ENCODE measurements at regions not wholly inside any gene's neighbourhood (a gene's known extent, or its start where the extent isn't known, plus 50 kb on each side); places are given as distances from the start of the nearest gene placed in this dataset.
A peak's percentile ranks its signal among the peaks of the same experiment; 100 is the strongest.

- peaks cover 9% of the 10 kb centered on the region for H3K9me3 Mint-ChIP-seq
- H3K27me3 Mint-ChIP-seq (ENCODE audit: insufficient read depth, low read depth) = peaks cover 6% of the 10 kb centered on the region
- H3K4me3 Mint-ChIP-seq = no peak overlapping the region
Observed at GRCh38 chr15:29383367-29383766, 113.7 kb upstream of the NSMCE3 start.

GRCh38 chr15:29382862-29383261 is 113.2 kb upstream of the NSMCE3 start:
- no peaks in the 10 kb centered on the region for H4K20me1 ChIP-seq (ENCODE audit: low read depth)
- no peaks in the 10 kb centered on the region for H3K9me3 ChIP-seq (ENCODE audit: low read depth)
- H2AFZ ChIP-seq (replicated peaks) = no peak overlapping the region
- H3F3A ChIP-seq (ENCODE audit: low read depth) = no peaks in the 10 kb centered on the region
- H3K27ac ChIP-seq = no peak overlapping the region
- no peaks in the 10 kb centered on the region for H3K36me3 Mint-ChIP-seq
- H3K4me2 ChIP-seq = no peak overlapping the region
- peaks cover 16% of the 10 kb centered on the region for H3K4me1 ChIP-seq
- no peak overlapping the region for H3K27ac Mint-ChIP-seq
- H3K4me1 Mint-ChIP-seq = peaks cover 42% of the 10 kb centered on the region
- no peak overlapping the region for H3K4me3 ChIP-seq
- no peaks in the 10 kb centered on the region for H3K79me2 ChIP-seq (ENCODE audit: low read depth)
- peaks cover 6% of the 10 kb centered on the region for H3K27me3 Mint-ChIP-seq (ENCODE audit: insufficient read depth, low read depth)
- TF ChIP-seq CTCF (IDR thresholded peaks at IDR 0.05) = no peak
- TF ChIP-seq EZH2 (IDR thresholded peaks at IDR 0.05) = no peak
- no peak for TF ChIP-seq EZH2phosphoT487 (IDR thresholded peaks at IDR 0.05)
- no peak overlapping the region for H3K4me3 Mint-ChIP-seq
- no peaks in the 10 kb centered on the region for H3K36me3 ChIP-seq
- no peak overlapping the region for H3K9ac ChIP-seq
- no peaks in the 10 kb centered on the region for H3K27me3 ChIP-seq
- H3K9me3 Mint-ChIP-seq = peaks cover 6% of the 10 kb centered on the region
- no peak for DNase-seq (ENCODE audit: low spot score)

More at GRCh38 chr15:29383367-29383766, 113.7 kb upstream of the NSMCE3 start:
- Histone ChIP-seq H3K27ac (no peak overlapping the region), H3K36me3 (no peaks in the 10 kb centered on the region), H3K4me2 (no peak overlapping the region), H3K9me3 (ENCODE audit: low read depth) (no peaks in the 10 kb centered on the region), H3K79me2 (ENCODE audit: low read depth) (no peaks in the 10 kb centered on the region), H3K4me3 (no peak overlapping the region), H2AFZ (replicated peaks) (no peak overlapping the region), H3F3A (ENCODE audit: low read depth) (no peaks in the 10 kb centered on the region), H3K9ac (no peak overlapping the region), H3K4me1 (peaks cover 16% of the 10 kb centered on the region), H3K27me3 (no peaks in the 10 kb centered on the region), H4K20me1 (ENCODE audit: low read depth) (no peaks in the 10 kb centered on the region)
- Mint-ChIP-seq H3K27ac (no peak overlapping the region), H3K36me3 (no peaks in the 10 kb centered on the region), H3K4me1 (peaks cover 39% of the 10 kb centered on the region)
- no peak for TF ChIP-seq EZH2 (IDR thresholded peaks at IDR 0.05)
- no peak for TF ChIP-seq EZH2phosphoT487 (IDR thresholded peaks at IDR 0.05)
- TF ChIP-seq CTCF (IDR thresholded peaks at IDR 0.05) = no peak
- DNase-seq (ENCODE audit: low spot score) = no peak

DNA sequence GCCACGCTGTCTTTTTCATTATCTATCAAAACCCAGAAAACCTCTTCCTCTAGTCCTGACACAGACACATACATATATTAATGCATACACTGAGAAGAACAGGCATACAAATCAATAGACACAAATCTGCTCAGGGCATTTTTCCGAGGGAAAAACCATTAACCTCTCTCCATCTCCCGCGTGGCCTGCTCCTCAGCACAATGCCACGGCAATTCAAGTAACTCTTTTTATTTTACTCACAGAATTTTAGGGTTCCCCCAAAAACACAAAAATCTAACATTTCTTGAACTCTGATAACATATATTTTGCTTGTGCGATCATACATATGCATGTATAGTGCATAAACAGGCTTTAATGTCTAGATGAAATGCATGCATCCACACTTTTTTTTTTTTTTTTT is 110.8 kb upstream of the NSMCE3 start:
- H3K4me3 Mint-ChIP-seq = no peak overlapping the region
- no peak overlapping the region for H3K27ac ChIP-seq
- DNase-seq (ENCODE audit: low spot score) = no peak
- no peaks in the 10 kb centered on the region for H4K20me1 ChIP-seq (ENCODE audit: low read depth)
- H3K27me3 Mint-ChIP-seq (ENCODE audit: insufficient read depth, low read depth) = peaks cover 6% of the 10 kb centered on the region
- H3K9me3 ChIP-seq (ENCODE audit: low read depth) = no peaks in the 10 kb centered on the region
- no peak overlapping the region for H3K4me3 ChIP-seq
- no peaks in the 10 kb centered on the region for H3K27me3 ChIP-seq
- H3F3A ChIP-seq (ENCODE audit: low read depth) = no peaks in the 10 kb centered on the region
- no peak overlapping the region for H3K27ac Mint-ChIP-seq
- TF ChIP-seq EZH2 (IDR thresholded peaks at IDR 0.05) = no peak
- H2AFZ ChIP-seq (replicated peaks) = no peak overlapping the region
- H3K9ac ChIP-seq = no peak overlapping the region
- no peaks in the 10 kb centered on the region for H3K9me3 Mint-ChIP-seq
- no peaks in the 10 kb centered on the region for H3K36me3 ChIP-seq
- peaks cover 45% of the 10 kb centered on the region for H3K4me1 Mint-ChIP-seq
- H3K4me2 ChIP-seq = no peak overlapping the region
- H3K36me3 Mint-ChIP-seq = no peaks in the 10 kb centered on the region
- H3K4me1 ChIP-seq = peaks cover 22% of the 10 kb centered on the region
- no peaks in the 10 kb centered on the region for H3K79me2 ChIP-seq (ENCODE audit: low read depth)

GRCh38 chr15:29379647-29380046 is 110.0 kb upstream of the NSMCE3 start:
- Mint-ChIP-seq H3K9me3 (no peaks in the 10 kb centered on the region), H3K27me3 (ENCODE audit: insufficient read depth, low read depth) (peaks cover 6% of the 10 kb centered on the region), H3K4me1 (peaks cover 38% of the 10 kb centered on the region), H3K27ac (peak overlapping the region; percentile 74), H3K4me3 (no peak overlapping the region), H3K36me3 (no peaks in the 10 kb centered on the region)
- Histone ChIP-seq H3K9ac (no peak overlapping the region), H2AFZ (replicated peaks) (no peak overlapping the region), H3K79me2 (ENCODE audit: low read depth) (no peaks in the 10 kb centered on the region), H3K27me3 (no peaks in the 10 kb centered on the region), H4K20me1 (ENCODE audit: low read depth) (no peaks in the 10 kb centered on the region), H3F3A (ENCODE audit: low read depth) (no peaks in the 10 kb centered on the region), H3K4me2 (peak overlapping the region; percentile 49), H3K4me1 (peaks cover 22% of the 10 kb centered on the region), H3K4me3 (no peak overlapping the region), H3K36me3 (no peaks in the 10 kb centered on the region), H3K27ac (no peak overlapping the region), H3K9me3 (ENCODE audit: low read depth) (no peaks in the 10 kb centered on the region)
- peak; percentile 54 for DNase-seq (ENCODE audit: low spot score)
- TF ChIP-seq EZH2 (IDR thresholded peaks at IDR 0.05) = no peak
- TF ChIP-seq EZH2phosphoT487 (IDR thresholded peaks at IDR 0.05) = no peak
- TF ChIP-seq CTCF (IDR thresholded peaks at IDR 0.05) = no peak
